ENCODE measurements at regions not wholly inside any gene's neighbourhood (a gene's known extent, or its start where the extent isn't known, plus 50 kb on each side); places are given as distances from the start of the nearest gene placed in this dataset.

GRCh38 chr5:106140101-106140500, 1530.6 kb downstream of the EFNA5 start:
- no peak for TF ChIP-seq YY1 (IDR thresholded peaks at IDR 0.05)
- TF ChIP-seq JUND (IDR thresholded peaks at IDR 0.05), result no peak
- no peak for TF ChIP-seq CTCF (IDR thresholded peaks at IDR 0.05; ENCODE audit: low read depth, low read length, missing input control)

All from liver (tissue), 3 donors.